A673 (cell line): ENCODE measurements at regions not wholly inside any gene's neighbourhood (a gene's known extent, or its start where the extent isn't known, plus 50 kb on each side); places are given as distances from the start of the nearest gene placed in this dataset.

Source experiments
- BruUV-seq: library from RNA; stranded (reverse); fragments of 400-500 nt; replicated peaks from 2 replicates; lab custom pipeline; 2021; lab: Mats Ljungman, UMichigan
- CTCF ChIA-PET: fragments of 300-600 bp; sonication (Branson Sonifier 250); formaldehyde crosslinking; loops from one replicate; lab custom pipeline; 2022; ENCODE audit warnings: antibody characterized with exemption; lab: Charles Lee
- POLR2A ChIA-PET: fragments of 300-600 bp; sonication (Branson Sonifier 250); formaldehyde crosslinking; loops from one replicate; lab custom pipeline; 2022; ENCODE audit warnings: antibody characterized with exemption; ENCODE audit not compliant: low non-redundant PET; lab: Charles Lee
- DNase-seq: peaks from one replicate; pipeline ENCODE4 v3.0.0-alpha.2; 2015; ENCODE audit warnings: low spot score
- H3K27ac ChIP-seq: fragments of 200-600 bp; sonication (generic); 2 replicates; pipeline ENCODE4 v1.5.1; 2016; ENCODE audit warnings: mixed run types, low read depth, mild to moderate bottlenecking, mixed read lengths, antibody characterized with exemption, low read length; ENCODE audit not compliant: poor library complexity, severe bottlenecking
- H3K27me3 ChIP-seq: fragments of 200-600 bp; sonication (generic); replicated peaks from 2 replicates; pipeline ENCODE4 v1.6.1; 2017; ENCODE audit warnings: mixed run types, low read depth, mild to moderate bottlenecking, mixed read lengths, antibody characterized with exemption, low read length; ENCODE audit not compliant: insufficient read depth, poor library complexity
- H3K36me3 ChIP-seq: fragments of 200-600 bp; sonication (generic); 2 replicates; pipeline ENCODE4 v1.6.1; 2016; ENCODE audit warnings: mixed run types, mild to moderate bottlenecking, mixed read lengths, antibody characterized with exemption, low read length; ENCODE audit not compliant: insufficient read depth, poor library complexity, severe bottlenecking
- H3K4me1 ChIP-seq: fragments of 200-600 bp; sonication (generic); 2 replicates; pipeline ENCODE4 v1.6.1; 2017; ENCODE audit warnings: mixed run types, mild to moderate bottlenecking, mixed read lengths, antibody characterized with exemption, low read length; ENCODE audit not compliant: insufficient read depth, poor library complexity, severe bottlenecking
- H3K4me3 ChIP-seq: fragments of 200-600 bp; sonication (generic); 2 replicates; pipeline ENCODE4 v1.5.1; 2016; ENCODE audit warnings: low read depth, mixed run types, mild to moderate bottlenecking, mixed read lengths, low read length; ENCODE audit not compliant: poor library complexity, severe bottlenecking
- H3K9me3 ChIP-seq: fragments of 200-600 bp; sonication (generic); 2 replicates; pipeline ENCODE4 v1.6.1; 2016; ENCODE audit warnings: mixed run types, low read depth, mild to moderate bottlenecking, mixed read lengths, antibody characterized with exemption, low read length; ENCODE audit not compliant: poor library complexity, severe bottlenecking
- CTCF ChIP-seq: fragments of 300-800, 200-600 bp; sonication (generic); conservative IDR thresholded peaks from 2 replicates; pipeline ENCODE4 v1.5.1; 2017; ENCODE audit warnings: low read depth, mild to moderate bottlenecking, antibody characterized with exemption, low read length, moderate library complexity, mixed read lengths
- EZH2 ChIP-seq: fragments of 200-600 bp; sonication (generic); IDR thresholded peaks from 2 replicates; pipeline ENCODE4 v1.6.1; 2017; ENCODE audit warnings: borderline replicate concordance, low read depth, mild to moderate bottlenecking, mixed read lengths, antibody characterized with exemption, low read length; ENCODE audit not compliant: poor library complexity, severe bottlenecking
- intact Hi-C: fragments of 100-400 bp; cut with micrococcal nuclease; formaldehyde crosslinking; loops from one replicate; pipeline ENCODE4 v1.10.0; 2022; ENCODE audit not compliant: unreplicated experiment

GRCh38 chr6:134637847-134638437, 312.0 kb downstream of the ALDH8A1 start:
- POLR2A ChIA-PET: no interaction called here
- no peak for DNase-seq
- Histone ChIP-seq H3K27me3 (no peaks in the 10 kb centered on the region), H3K9me3 (no peaks in the 10 kb centered on the region), H3K4me3 (no peak overlapping the region), H3K4me1 (peaks cover 14% of the 10 kb centered on the region), H3K36me3 (no peaks in the 10 kb centered on the region), H3K27ac (no peak overlapping the region)
- BruUV-seq: no TSS peak
- CTCF ChIA-PET: no interaction called here
- TF ChIP-seq EZH2 (no peak), CTCF (no peak)
- intact Hi-C loops: no loop called here

DNA sequence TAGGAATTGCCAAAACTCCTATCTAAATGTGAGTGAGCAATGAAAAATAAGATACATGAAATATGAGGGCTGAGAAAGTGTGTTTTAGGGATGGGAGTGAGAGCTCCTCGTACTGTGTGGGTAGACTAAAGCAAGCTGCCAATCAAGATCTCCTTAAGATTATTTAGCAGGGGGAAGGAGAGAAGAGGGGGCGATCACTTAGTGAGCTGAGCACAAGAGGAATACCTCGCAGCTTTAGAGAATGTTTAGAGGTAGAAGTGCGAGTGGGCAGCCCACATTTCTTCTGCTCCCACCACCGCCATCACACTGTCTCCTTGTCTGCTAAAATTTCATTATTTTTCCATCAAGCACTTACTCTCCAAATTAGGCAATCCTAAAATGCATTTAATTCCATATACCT, 312.6 kb downstream of the ALDH8A1 start:
- peaks cover 14% of the 10 kb centered on the region for H3K4me1 ChIP-seq
- no peak overlapping the region for H3K4me3 ChIP-seq
- BruUV-seq: no TSS peak
- no peaks in the 10 kb centered on the region for H3K27me3 ChIP-seq
- no peak overlapping the region for H3K27ac ChIP-seq
- no peak for TF ChIP-seq EZH2
- no peaks in the 10 kb centered on the region for H3K9me3 ChIP-seq
- CTCF ChIA-PET: no interaction called here
- intact Hi-C loops: no loop called here
- H3K36me3 ChIP-seq: no peaks in the 10 kb centered on the region
- no peak for DNase-seq
- POLR2A ChIA-PET: no interaction called here

DNA sequence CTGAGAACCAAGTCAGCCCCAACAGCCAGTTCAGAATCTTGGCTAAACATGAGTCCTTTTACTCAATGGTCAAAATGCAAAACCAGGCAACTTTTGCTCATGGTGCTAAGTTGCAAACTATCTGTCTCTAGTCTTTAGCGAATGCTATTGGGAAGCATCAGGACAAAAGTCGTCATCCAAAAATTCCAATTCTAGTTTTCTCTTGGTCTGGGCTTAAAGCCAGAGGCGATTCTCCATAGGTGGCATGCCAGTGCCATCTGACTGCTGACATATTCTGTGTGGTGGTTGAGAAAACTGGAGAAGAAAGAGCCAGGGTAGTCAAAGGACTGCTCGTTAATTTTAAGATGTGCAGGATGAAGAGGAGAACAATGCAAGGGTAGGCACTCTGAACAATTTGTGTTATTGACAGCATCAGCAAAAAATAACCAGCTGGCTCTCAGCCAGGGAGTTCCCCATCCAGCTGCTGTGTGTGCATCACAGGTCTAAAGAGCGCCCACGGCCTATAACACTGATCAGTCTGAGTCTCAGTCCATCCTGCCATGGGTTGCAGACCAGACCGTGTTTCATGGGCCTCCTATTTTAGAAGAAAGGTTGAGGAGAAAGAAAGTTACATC, 313.6 kb downstream of the ALDH8A1 start:
- no TSS peak for BruUV-seq
- CTCF ChIA-PET: no interaction called here
- intact Hi-C loops: no loop called here
- POLR2A ChIA-PET: no interaction called here
- H3K27me3 ChIP-seq: no peaks in the 10 kb centered on the region
- H3K27ac ChIP-seq: no peak overlapping the region
- H3K9me3 ChIP-seq: no peaks in the 10 kb centered on the region
- H3K4me3 ChIP-seq: no peak overlapping the region
- TF ChIP-seq CTCF: no peak
- TF ChIP-seq EZH2: no peak
- H3K4me1 ChIP-seq: peaks cover 10% of the 10 kb centered on the region
- DNase-seq: peak; percentile 34
- H3K36me3 ChIP-seq: no peaks in the 10 kb centered on the region

DNA sequence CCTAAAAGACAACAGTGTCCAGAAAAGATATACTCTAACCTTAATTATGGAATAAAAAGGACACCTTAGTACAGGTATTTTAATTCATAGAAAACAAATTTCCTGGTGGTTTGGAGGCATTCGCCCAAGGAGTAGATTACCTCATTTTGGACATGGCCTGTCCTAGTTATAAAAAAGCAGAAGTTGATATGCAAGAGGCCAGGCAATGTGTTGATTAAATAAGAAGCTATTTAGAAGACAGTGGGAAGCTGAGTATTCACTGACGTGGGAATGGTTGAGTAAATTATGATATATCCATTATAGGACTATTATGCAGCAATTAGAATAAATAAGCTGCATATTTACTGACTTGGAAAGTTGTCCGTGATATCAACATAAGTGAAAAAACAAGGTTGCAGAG, 314.9 kb downstream of the ALDH8A1 start:
- intact Hi-C loops: no loop called here
- BruUV-seq: no TSS peak
- H3K27ac ChIP-seq: no peak overlapping the region

More for the DNA sequence above, 314.9 kb downstream of the ALDH8A1 start:
- POLR2A ChIA-PET: no interaction called here
- TF ChIP-seq CTCF (no peak), EZH2 (no peak)
- H3K36me3 ChIP-seq: no peaks in the 10 kb centered on the region
- no peaks in the 10 kb centered on the region for H3K27me3 ChIP-seq
- no peaks in the 10 kb centered on the region for H3K9me3 ChIP-seq
- H3K4me1 ChIP-seq: no peaks in the 10 kb centered on the region
- H3K4me3 ChIP-seq: no peak overlapping the region
- CTCF ChIA-PET: no interaction called here
- no peak for DNase-seq
